HepG2 (cell line): ENCODE measurements at regions not wholly inside any gene's neighbourhood (a gene's known extent, or its start where the extent isn't known, plus 50 kb on each side); places are given as distances from the start of the nearest gene placed in this dataset.

Source experiments
- CTCF ChIP-seq: sonication (generic); formaldehyde crosslinking; IDR thresholded peaks from 2 replicates; pipeline ENCODE4 v1.5.0; 2020; ENCODE audit warnings: mild to moderate bottlenecking, missing genetic modification reagents, moderate library complexity
- NRL ChIP-seq: sonication (generic); formaldehyde crosslinking; IDR thresholded peaks from 2 replicates; pipeline ENCODE4 v1.5.0; 2020; ENCODE audit warnings: missing genetic modification reagents, mild to moderate bottlenecking, moderate library complexity, borderline replicate concordance
- POLR2A ChIP-seq, 2 experiments: IDR thresholded peaks; 2 replicates each; pipeline ENCODE4 v1.6.1; 2011; ENCODE audit warnings: low read depth in 2 of 2, low read length in 2 of 2, mild to moderate bottlenecking in 1 of 2, moderate library complexity in 1 of 2; ENCODE audit not compliant: insufficient read depth in 1 of 2
- SRSF1 ChIP-seq: fragments of 200-400 bp; formaldehyde crosslinking; optimal IDR thresholded peaks from 2 replicates; pipeline ENCODE3; 2017; ENCODE audit warnings: mild to moderate bottlenecking, low read depth, low read length, moderate library complexity
- XBP1 ChIP-seq: sonication (generic); formaldehyde crosslinking; IDR thresholded peaks from 2 replicates; pipeline ENCODE4 v1.5.0; 2020; ENCODE audit warnings: missing genetic modification reagents
- ZNF274 ChIP-seq: sonication (generic); formaldehyde crosslinking; IDR thresholded peaks from 2 replicates; pipeline ENCODE4 v1.5.1; 2020; ENCODE audit warnings: mild to moderate bottlenecking, missing genetic modification reagents
- ZNF335 ChIP-seq: sonication (generic); formaldehyde crosslinking; IDR thresholded peaks from 2 replicates; pipeline ENCODE4 v1.4.0; 2020; ENCODE audit warnings: missing genetic modification reagents
- ZNF724P ChIP-seq: sonication (generic); formaldehyde crosslinking; IDR thresholded peaks from 2 replicates; pipeline ENCODE4 v1.8.0; 2022; ENCODE audit warnings: missing genetic modification reagents, borderline replicate concordance

GRCh38 chr9:91163773-91164471 lies 197.8 kb downstream of the AUH start:
- TF ChIP-seq CTCF (CRISPR knock-in tag): no peak
- no peak for TF ChIP-seq ZNF335
- TF ChIP-seq SRSF1: no peak
- no peak for TF ChIP-seq XBP1 (CRISPR knock-in tag)
- no peak for TF ChIP-seq NRL
- TF ChIP-seq POLR2A (IDR thresholded peaks at IDR 0.05; ENCODE audit: insufficient read depth in 1 of 2, low read depth in 2 of 2, low read length in 2 of 2): no peak
- TF ChIP-seq ZNF724P (CRISPR knock-in tag): no peak
- no peak for TF ChIP-seq ZNF274
